Small intestine (tissue), 7 donors: ENCODE measurements at regions not wholly inside any gene's neighbourhood (a gene's known extent, or its start where the extent isn't known, plus 50 kb on each side); places are given as distances from the start of the nearest gene placed in this dataset.

Experiments used
- DNase-seq, 2 donors: peaks; one replicate each; pipeline versions ENCODE4 v3.0.0 to v3.0.0-alpha.2; 2013
- FAIRE-seq: peaks from 2 replicates; lab custom pipeline; 2012; peaks lifted over from hg19 to GRCh38; lab: Jason Lieb, UNC
- H3K27ac ChIP-seq, 3 donors: one replicate each; pipeline ENCODE4 v1.5.1; 2013; ENCODE audit warnings: low read length in 2 of 3, mild to moderate bottlenecking in 2 of 3, control low read depth in 1 of 3, inconsistent platforms in 1 of 3, low read depth in 1 of 3, moderate library complexity in 1 of 3
- H3K27me3 ChIP-seq, 3 donors: one replicate each; pipeline ENCODE4 v1.6.1; 2013; ENCODE audit warnings: low read length in 3 of 3, inconsistent platforms in 1 of 3; ENCODE audit not compliant: control insufficient read depth in 3 of 3, insufficient read depth in 3 of 3
- H3K36me3 ChIP-seq, 3 donors: one replicate each; pipeline ENCODE4 v1.6.1; 2013; ENCODE audit warnings: low read length in 3 of 3, inconsistent platforms in 1 of 3, low read depth in 1 of 3, mild to moderate bottlenecking in 1 of 3, moderate library complexity in 1 of 3; ENCODE audit not compliant: control insufficient read depth in 3 of 3, insufficient read depth in 2 of 3
- H3K4me1 ChIP-seq, 3 donors: one replicate each; pipeline ENCODE4 v1.6.1; 2013; ENCODE audit warnings: low read length in 2 of 3, inconsistent platforms in 1 of 3, low read depth in 1 of 3, mild to moderate bottlenecking in 1 of 3, moderate library complexity in 1 of 3; ENCODE audit not compliant: control insufficient read depth in 3 of 3, insufficient read depth in 2 of 3
- H3K4me3 ChIP-seq, 3 donors: one replicate each; pipeline ENCODE4 v1.5.1; 2013; ENCODE audit warnings: low read length in 3 of 3, control low read depth in 1 of 3, inconsistent platforms in 1 of 3, low read depth in 1 of 3, mild to moderate bottlenecking in 1 of 3, moderate library complexity in 1 of 3
- H3K9me3 ChIP-seq, 2 donors: one replicate each; pipeline ENCODE4 v1.6.1; 2013; ENCODE audit warnings: low read depth in 1 of 2, low read length in 1 of 2; ENCODE audit not compliant: control insufficient read depth in 2 of 2, insufficient read depth in 1 of 2
- WGBS, 3 donors: extraction: QIAGEN DNeasy Blood & Tissue Kit; methylation state at CpG; one replicate each; pipeline ENCODE4 v1.1.7; 2013; 5-methylcytosine and 5-hydroxymethylcytosine counted together
- donor health status: healthy with polysubstance abuse.
- donor health status: control.
- donor health status: control.
- donor health status: Bipolar disorder and iron deficiency.
- donor health status: healthy.

DNA sequence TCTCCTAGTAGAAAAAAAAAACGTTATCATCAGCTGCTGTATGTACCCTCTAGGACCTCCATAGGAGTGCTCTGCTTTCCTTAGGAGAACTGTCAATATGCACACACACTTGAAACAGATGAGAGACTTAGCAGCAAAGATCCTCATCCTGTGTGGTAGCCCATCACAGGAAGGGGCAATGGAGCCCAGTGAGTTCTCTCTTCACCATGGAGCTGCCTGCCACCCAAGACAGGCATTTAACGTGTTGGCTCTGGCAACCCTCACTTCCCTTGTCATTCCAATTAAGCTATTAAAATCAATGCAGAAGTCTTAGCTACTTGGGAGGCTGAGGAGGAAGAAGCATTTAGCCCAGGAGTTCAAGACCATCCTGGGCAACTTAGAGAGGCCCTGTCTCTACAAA lies 64.8 kb upstream of the PLEKHA5 start:
- Histone ChIP-seq H3K27ac (peak overlapping the region in 1 of 3 donors; percentile 39), H3K4me3 (no peak overlapping the region), H3K9me3 (no peaks in the 10 kb centered on the region), H3K36me3 (no peaks in the 10 kb centered on the region), H3K4me1 (peaks cover 0 to 23% (median 0%) of the 10 kb centered on the region in 3 donors), H3K27me3 (no peaks in the 10 kb centered on the region)
- 56 to 62% (median 60%) methylated on average over 2 of the region's 2 CpGs for WGBS, 3 donors
- DNase-seq: no peak
- no peak for FAIRE-seq

GRCh38 chr12:19065223-19065622 lies 64.3 kb upstream of the PLEKHA5 start:
- Histone ChIP-seq H3K27me3 (no peaks in the 10 kb centered on the region), H3K4me3 (no peak overlapping the region), H3K27ac (peak overlapping the region in 1 of 3 donors; percentile 39), H3K36me3 (no peaks in the 10 kb centered on the region), H3K4me1 (peaks cover 0 to 23% (median 0%) of the 10 kb centered on the region in 3 donors), H3K9me3 (no peaks in the 10 kb centered on the region)
- DNase-seq (no peak), FAIRE-seq (no peak)
- WGBS, 3 donors: 19 to 61% (median 32%) methylated on average over 2 of the region's 2 CpGs

DNA sequence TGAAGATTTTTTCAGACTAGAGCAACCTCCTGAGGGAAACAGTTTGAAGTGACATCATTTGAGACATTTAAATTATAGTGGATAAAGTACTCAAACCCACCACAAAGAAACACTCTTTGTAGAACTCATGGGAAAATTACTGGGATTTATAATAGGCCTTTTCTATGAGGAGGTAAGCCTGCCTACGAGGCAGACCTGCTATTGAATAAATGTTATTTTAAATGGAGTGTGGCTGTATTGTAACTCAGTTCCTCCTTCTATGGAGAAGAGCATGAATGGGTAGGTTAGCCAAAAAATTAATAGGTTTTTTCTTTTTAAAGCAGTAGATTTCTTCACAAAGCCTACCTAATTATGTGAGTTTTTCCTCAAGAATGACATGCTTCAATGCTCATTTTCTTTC lies 63.7 kb upstream of the PLEKHA5 start:
- no peak for FAIRE-seq

DNA sequence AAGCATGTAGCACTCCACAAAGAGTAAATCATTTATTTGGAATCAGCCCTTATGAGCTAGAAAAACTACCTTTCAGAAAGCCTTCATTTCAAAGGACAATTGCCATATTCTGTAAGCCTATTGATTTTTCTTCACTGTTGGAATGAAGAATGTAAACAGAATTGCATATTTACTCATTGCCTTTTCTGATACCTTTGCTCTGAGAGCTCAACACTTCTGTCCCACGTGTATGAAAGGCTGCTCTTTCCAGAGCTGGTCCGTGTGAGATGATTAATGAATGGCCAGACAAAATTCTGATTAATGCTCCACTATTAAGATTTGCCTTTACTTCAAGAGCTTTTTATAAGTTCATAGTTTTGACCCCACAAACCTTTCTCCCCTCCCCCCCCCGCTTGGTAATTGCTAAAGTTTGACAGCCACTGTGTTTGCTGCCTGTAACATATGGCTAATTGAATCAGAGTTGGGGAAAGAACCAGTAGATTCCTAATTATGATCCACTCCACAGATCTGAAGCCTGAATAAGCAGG lies 63.0 kb upstream of the PLEKHA5 start:
- DNase-seq: peak; percentile 18 to 40

More for the DNA sequence above, 63.7 kb upstream of the PLEKHA5 start:
- no peaks in the 10 kb centered on the region for H3K9me3 ChIP-seq
- WGBS, 3 donors: 63 to 74% (median 64%) methylated on average over 1 of the region's 1 CpG
- no peak for DNase-seq
- H3K4me1 ChIP-seq: peaks cover 0 to 23% (median 0%) of the 10 kb centered on the region in 3 donors
- H3K36me3 ChIP-seq: no peaks in the 10 kb centered on the region
- no peak overlapping the region for H3K4me3 ChIP-seq
- peak overlapping the region in 1 of 3 donors; percentile 39 for H3K27ac ChIP-seq
- no peaks in the 10 kb centered on the region for H3K27me3 ChIP-seq

GRCh38 chr12:19068137-19068536 lies 61.4 kb upstream of the PLEKHA5 start:
- Histone ChIP-seq H3K36me3 (no peaks in the 10 kb centered on the region), H3K27me3 (no peaks in the 10 kb centered on the region), H3K4me1 (peaks cover 0 to 23% (median 0%) of the 10 kb centered on the region in 3 donors), H3K27ac (no peak overlapping the region), H3K4me3 (no peak overlapping the region), H3K9me3 (no peaks in the 10 kb centered on the region)
- FAIRE-seq: no peak
- WGBS, 3 donors: 37 to 44% (median 38%) methylated on average over 1 of the region's 1 CpG
- no peak for DNase-seq

More for the DNA sequence above, 63.0 kb upstream of the PLEKHA5 start:
- Histone ChIP-seq H3K27me3 (no peaks in the 10 kb centered on the region), H3K27ac (peak overlapping the region in 1 of 3 donors; percentile 39), H3K36me3 (no peaks in the 10 kb centered on the region), H3K4me1 (peaks cover 0 to 23% (median 0%) of the 10 kb centered on the region in 3 donors), H3K9me3 (no peaks in the 10 kb centered on the region), H3K4me3 (no peak overlapping the region)
- FAIRE-seq: no peak
- WGBS, 3 donors: 14 to 40% (median 28%) methylated on average over 3 of the region's 3 CpGs

GRCh38 chr12:19070341-19070740 lies 59.2 kb upstream of the PLEKHA5 start:
- no peaks in the 10 kb centered on the region for H3K9me3 ChIP-seq
- no peak for FAIRE-seq
- H3K4me3 ChIP-seq: no peak overlapping the region
- H3K4me1 ChIP-seq: peaks cover 0 to 17% (median 0%) of the 10 kb centered on the region in 3 donors
- no peaks in the 10 kb centered on the region for H3K36me3 ChIP-seq
- DNase-seq: no peak
- 87 to 91% (median 87%) methylated on average over 1 of the region's 1 CpG for WGBS, 3 donors
- H3K27me3 ChIP-seq: no peaks in the 10 kb centered on the region
- H3K27ac ChIP-seq: no peak overlapping the region

- FAIRE-seq: no peak
These were observed 54.8 kb upstream of the PLEKHA5 start for GRCh38 chr12:19074700-19075099.

GRCh38 chr12:19075711-19076340 lies 53.7 kb upstream of the PLEKHA5 start:
- Histone ChIP-seq H3K27ac (no peak overlapping the region), H3K27me3 (no peaks in the 10 kb centered on the region), H3K9me3 (no peaks in the 10 kb centered on the region), H3K4me1 (no peaks in the 10 kb centered on the region), H3K36me3 (no peaks in the 10 kb centered on the region), H3K4me3 (no peak overlapping the region)
- DNase-seq (no peak), FAIRE-seq (no peak)
- 87 to 92% (median 90%) methylated on average over 3 of the region's 3 CpGs for WGBS, 3 donors

More at GRCh38 chr12:19074700-19075099, 54.8 kb upstream of the PLEKHA5 start:
- Histone ChIP-seq H3K27me3 (no peaks in the 10 kb centered on the region), H3K9me3 (no peaks in the 10 kb centered on the region), H3K27ac (no peak overlapping the region), H3K4me3 (no peak overlapping the region), H3K36me3 (no peaks in the 10 kb centered on the region), H3K4me1 (no peaks in the 10 kb centered on the region)
- no peak for DNase-seq
- WGBS, 3 donors: 48 to 85% (median 74%) methylated on average over 4 of the region's 4 CpGs
